HG03354 (cell line): ENCODE measurements at regions not wholly inside any gene's neighbourhood (a gene's known extent, or its start where the extent isn't known, plus 50 kb on each side); places are given as distances from the start of the nearest gene placed in this dataset.
"Not testable (repeated sequence)": the region's sequence is repeated elsewhere in the genome, so short reads cannot be mapped to it uniquely, and the experiment has no call there.

Experiments used
- ATAC-seq: cut with Tn5 transposase; IDR thresholded peaks from one replicate; pipeline ENCODE4 v1.9.1; 2021; ENCODE audit warnings: mild to moderate bottlenecking; ENCODE audit not compliant: unreplicated experiment, poor library complexity, severe bottlenecking

- ATAC-seq: not testable (repeated sequence)
Measured at GRCh38 chr7:9919-10318, 182.5 kb upstream of the FAM20C start.

GRCh38 chr7:32565-33280 lies 159.6 kb upstream of the FAM20C start:
- ATAC-seq: not testable (repeated sequence)

GRCh38 chr7:35121-35541 lies 157.2 kb upstream of the FAM20C start:
- ATAC-seq: not testable (repeated sequence)

- ATAC-seq: not testable (repeated sequence)
Measured at GRCh38 chr7:36539-36938, 155.8 kb upstream of the FAM20C start.

- not testable (repeated sequence) for ATAC-seq
Measured at GRCh38 chr7:37656-38055, 154.7 kb upstream of the FAM20C start.

- not testable (repeated sequence) for ATAC-seq
Measured at GRCh38 chr7:38444-38843, 153.9 kb upstream of the FAM20C start.

- ATAC-seq: not testable (repeated sequence)
Measured at GRCh38 chr7:39984-40740, 152.2 kb upstream of the FAM20C start.

GRCh38 chr7:40799-41750 lies 151.3 kb upstream of the FAM20C start:
- ATAC-seq: no peak

- no peak for ATAC-seq
Measured at GRCh38 chr7:41917-42565, 150.3 kb upstream of the FAM20C start.

- ATAC-seq: no peak
Measured at GRCh38 chr7:43791-44540, 148.4 kb upstream of the FAM20C start.

GRCh38 chr7:44541-44896 lies 147.9 kb upstream of the FAM20C start:
- ATAC-seq: no peak

- no peak for ATAC-seq
Measured at GRCh38 chr7:45106-46090, 147.0 kb upstream of the FAM20C start.

- no peak for ATAC-seq
Measured at GRCh38 chr7:46123-46829, 146.1 kb upstream of the FAM20C start.

- no peak for ATAC-seq
Measured at GRCh38 chr7:46830-47140, 145.6 kb upstream of the FAM20C start.

GRCh38 chr7:51456-52068 lies 140.8 kb upstream of the FAM20C start:
- ATAC-seq: no peak

GRCh38 chr7:52100-52499 lies 140.3 kb upstream of the FAM20C start:
- ATAC-seq: no peak

GRCh38 chr7:53531-53930 lies 138.8 kb upstream of the FAM20C start:
- no peak for ATAC-seq
